K562 (cell line): ENCODE measurements at regions not wholly inside any gene's neighbourhood (a gene's known extent, or its start where the extent isn't known, plus 50 kb on each side); places are given as distances from the start of the nearest gene placed in this dataset.

Experiments used
- ATAC-seq: fragments of 200-7000 bp; cut with Tn5 transposase; 3 replicates; pipeline ENCODE4 v1.9.1; 2020; ENCODE audit warnings: moderate library complexity
- BruUV-seq: library from RNA; stranded (reverse); fragments of 400-500 nt; replicated peaks from 2 replicates; lab custom pipeline; 2021; lab: Mats Ljungman, UMichigan
- CTCF ChIA-PET: fragments of 300-600 bp; formaldehyde crosslinking; extraction: SDS; loops from one replicate; lab custom pipeline; 2021; ENCODE audit warnings: low intra/inter-chr PET ratio; lab: Yijun Ruan, JAX
- POLR2A ChIA-PET: fragments of 300-600, 350-650 bp; sonication (Branson Sonifier 250); formaldehyde crosslinking; extraction: SDS; loops from one replicate; lab custom pipeline; 2021; ENCODE audit warnings: antibody characterized with exemption, inconsistent platforms; lab: Yijun Ruan, JAX
- DNase-seq, 4 experiments: peaks; one replicate each; pipeline versions ENCODE4 v3.0.0 to v3.0.0-alpha.2; 2011 to 2018; ENCODE audit warnings: low spot score in 3 of 4, mixed read lengths in 3 of 4; ENCODE audit errors: extremely low read depth in 1 of 4
- FAIRE-seq: peaks from 2 replicates; lab custom pipeline; 2011; peaks lifted over from hg19 to GRCh38; lab: Jason Lieb, UNC
- H2AFZ ChIP-seq: 2 replicates; pipeline ENCODE4 v1.6.0; 2011; ENCODE audit warnings: low read depth, low read length, control low read depth, inconsistent platforms
- H3K27ac ChIP-seq: fragments of 200-600 bp; 3 replicates; pipeline ENCODE4 v1.8.0; 2011; ENCODE audit warnings: low read depth, mild to moderate bottlenecking, control low read depth, inconsistent platforms, low read length, moderate library complexity, mixed read lengths; ENCODE audit errors: extremely low read depth
- H3K27me3 ChIP-seq, 2 experiments: fragments of 300-600 bp in 1 of 2; 2 replicates in 1 of 2; 3 replicates in 1 of 2; pipeline versions ENCODE4 v1.6.0 to v1.8.0; 2011; ENCODE audit warnings: inconsistent platforms in 2 of 2, low read length in 2 of 2, mild to moderate bottlenecking in 1 of 2, mixed read lengths in 1 of 2, moderate library complexity in 1 of 2; ENCODE audit not compliant: control insufficient read depth in 2 of 2, insufficient read depth in 2 of 2
- H3K36me3 ChIP-seq: fragments of 300-600 bp; 3 replicates; pipeline ENCODE4 v1.8.0; 2011; ENCODE audit warnings: mild to moderate bottlenecking, low read length, inconsistent platforms; ENCODE audit not compliant: control insufficient read depth, insufficient read depth
- H3K4me1 ChIP-seq, 2 experiments: fragments of 200-600 bp in 1 of 2; replicated peaks in 1 of 2; 2 replicates in 1 of 2; 3 replicates in 1 of 2; pipeline versions ENCODE4 v1.5.1 to v1.8.0; 2011; ENCODE audit warnings: inconsistent platforms in 2 of 2, low read length in 2 of 2, mild to moderate bottlenecking in 1 of 2, mixed read lengths in 1 of 2, moderate library complexity in 1 of 2; ENCODE audit not compliant: control insufficient read depth in 2 of 2, insufficient read depth in 2 of 2
- H3K4me2 ChIP-seq: 2 replicates; pipeline ENCODE4 v1.6.1; 2011; ENCODE audit warnings: low read length, control low read depth, inconsistent platforms, mixed read lengths; ENCODE audit not compliant: insufficient read depth
- H3K4me3 ChIP-seq: fragments of 200-600 bp; sonication (generic), shearing (Covaris generic); 2 replicates; pipeline ENCODE4 v1.5.1; 2016; ENCODE audit warnings: control low read depth, inconsistent platforms
- H3K79me2 ChIP-seq: fragments of 200-600 bp; 3 replicates; pipeline ENCODE4 v1.8.0; 2011; ENCODE audit warnings: low read length, inconsistent platforms; ENCODE audit not compliant: control insufficient read depth, insufficient read depth
- H3K9ac ChIP-seq, 2 experiments: 2 replicates each; pipeline versions ENCODE4 v1.6.0 to v1.6.1; 2011; ENCODE audit warnings: low read depth in 2 of 2, low read length in 2 of 2, control low read depth in 1 of 2, inconsistent platforms in 1 of 2, mild to moderate bottlenecking in 1 of 2, mixed read lengths in 1 of 2; ENCODE audit not compliant: insufficient read depth in 1 of 2
- H3K9me1 ChIP-seq: one replicate; pipeline ENCODE4 v1.6.0; 2011; ENCODE audit warnings: inconsistent platforms, mild to moderate bottlenecking, low read length, moderate library complexity; ENCODE audit not compliant: control insufficient read depth, insufficient read depth
- H3K9me3 ChIP-seq: replicated peaks from 2 replicates; pipeline ENCODE4 v1.5.1; 2011; ENCODE audit warnings: low read depth, low read length, inconsistent platforms; ENCODE audit not compliant: control insufficient read depth, insufficient read depth
- H4K20me1 ChIP-seq: replicated peaks from 2 replicates; pipeline ENCODE4 v1.6.1; 2011; ENCODE audit warnings: low read length, inconsistent platforms, mixed read lengths; ENCODE audit not compliant: control insufficient read depth, insufficient read depth
- CREB1 ChIP-seq, 2 experiments: sonication (generic) in 1 of 2; formaldehyde crosslinking in 1 of 2; IDR thresholded peaks; 2 replicates each; pipeline versions ENCODE4 v1.6.1 to v1.8.0; 2012 to 2022; ENCODE audit warnings: inconsistent platforms in 1 of 2, mild to moderate bottlenecking in 1 of 2, missing genetic modification reagents in 1 of 2, moderate library complexity in 1 of 2
- CREM ChIP-seq: IDR thresholded peaks from 2 replicates; pipeline ENCODE4 v1.6.1; 2014; ENCODE audit warnings: antibody characterized with exemption, low read depth
- DIDO1 ChIP-seq: fragments of 450-650 bp; IDR thresholded peaks from 2 replicates; pipeline ENCODE4 v1.6.1; 2016; ENCODE audit warnings: low read depth, missing biosample characterization, missing genetic modification characterization
- GABPA ChIP-seq: fragments of 200-800 bp; sonication (Bioruptor generic); conservative IDR thresholded peaks from 2 replicates; pipeline ENCODE4 v1.6.1; 2016; ENCODE audit warnings: low read depth, missing genetic modification characterization, missing compliant biosample characterization
- MAZ ChIP-seq, 2 experiments: fragments of 450-650 bp in 1 of 2; sonication (generic) in 1 of 2; formaldehyde crosslinking; IDR thresholded peaks in 1 of 2; conservative IDR thresholded peaks in 1 of 2; 2 replicates each; pipeline versions ENCODE4 v1.4.0 to v1.5.0; 2020; ENCODE audit warnings: mild to moderate bottlenecking in 1 of 2, missing genetic modification reagents in 1 of 2
- MNT ChIP-seq, 2 experiments: fragments of 450-650 bp; conservative IDR thresholded peaks; 2 replicates each; pipeline ENCODE4 v1.6.1; 2017; ENCODE audit warnings: mild to moderate bottlenecking in 2 of 2, moderate library complexity in 2 of 2
- RFX1 ChIP-seq: fragments of 450-650 bp; IDR thresholded peaks from 2 replicates; pipeline ENCODE4 v1.6.1; 2016; ENCODE audit warnings: mild to moderate bottlenecking, moderate library complexity
- SRF ChIP-seq, 2 experiments: fragments of 250-450, 450-650 bp in 1 of 2; sonication (Bioruptor Pico) in 1 of 2; sonication (generic) in 1 of 2; formaldehyde crosslinking; IDR thresholded peaks; 2 replicates each; pipeline versions ENCODE4 v1.5.0 to v1.5.1; 2020 to 2022; ENCODE audit warnings: mild to moderate bottlenecking in 1 of 2, missing genetic modification reagents in 1 of 2
- ZNF57 ChIP-seq: fragments of 450-650 bp; formaldehyde crosslinking; IDR thresholded peaks from 2 replicates; pipeline ENCODE4 v1.4.0; 2020; ENCODE audit warnings: mild to moderate bottlenecking, moderate library complexity
- WGBS: fragments of 100-300 bp; shearing (Covaris generic); methylation state at CpG from one replicate; pipeline ENCODE4 v1.1.6; 2016; ENCODE audit warnings: low coverage, mixed read lengths; ENCODE audit not compliant: insufficient coverage; ENCODE audit errors: missing lambda C conversion rate; 5-methylcytosine and 5-hydroxymethylcytosine counted together
- in situ Hi-C: fragments of 300-500 bp; cut with MboI; formaldehyde crosslinking; loops from 4 replicates; pipeline ENCODE4 v1.15.0; 2018; ENCODE audit warnings: inconsistent platforms, mixed read lengths
- intact Hi-C: fragments of 100-400 bp; cut with micrococcal nuclease; formaldehyde crosslinking; loops from 2 replicates; pipeline ENCODE4 v1.14.2; 2022
- TF ChIP-seq, protein P1 (sequence below): fragments of 450-650 bp; formaldehyde crosslinking; IDR thresholded peaks from 2 replicates; pipeline ENCODE4 v1.4.0; 2020; ENCODE audit warnings: mild to moderate bottlenecking, moderate library complexity

- Histone ChIP-seq H3K4me2 (peak overlapping the region; percentile 35), H3K4me1 (peaks cover 0 to 5% of the 10 kb centered on the region in 2 experiments; a peak in 2 of 5 replicates), H4K20me1 (no peaks in the 10 kb centered on the region; the same call in 1 of the 2 replicates), H3K4me3 (no peak overlapping the region), H3K27me3 (peaks cover 3 to 18% of the 10 kb centered on the region in 2 experiments; a peak in 4 of 5 replicates), H3K79me2 (no peaks in the 10 kb centered on the region), H3K9me1 (no peaks in the 10 kb centered on the region), H3K9ac (no peak overlapping the region; a peak in 1 of 4 replicates), H2AFZ (peak overlapping the region; percentile 48), H3K9me3 (no peaks in the 10 kb centered on the region), H3K27ac (no peak overlapping the region), H3K36me3 (no peaks in the 10 kb centered on the region)
- WGBS: 6% methylated on average over 25 of the region's 26 CpGs
- no TSS peak for BruUV-seq
- ChIA-PET CTCF (no interaction called here), POLR2A (no interaction called here)
- intact Hi-C loops: loop anchor here (1.0 to 10.0 kb wide), 2 partner anchors 125 to 432 kb away; no protein-coding TSS in a partner anchor
- in situ Hi-C loops: no loop called here
- ATAC-seq: peak; percentile 100
- DNase-seq: peak; percentile 92 to 96 (median 94)
- FAIRE-seq: peak; percentile 93
- TF ChIP-seq RFX1: peak; percentile 31; the same call in 1 of the 2 replicates
- peak; percentile 79 for TF ChIP-seq CREM
- TF ChIP-seq SRF (CRISPR knock-in tag; IDR thresholded peaks at IDR 0.05): peak in 1 of 2 experiments; percentile 34; a peak in 1 of 4 replicates
- TF ChIP-seq GABPA (tag): 0 out of 2 replicates have a peak, but pooled peaks have one; percentile 8
- TF ChIP-seq MAZ (CRISPR knock-in tag; conservative IDR thresholded peaks at IDR 0.05 in 1 of 2, IDR thresholded peaks at IDR 0.05 in 1 of 2): peak; percentile 24 to 72; a peak in 2 of 4 replicates
- no peak for TF ChIP-seq ZNF57
- TF ChIP-seq CREB1 (IDR thresholded peaks at IDR 0.05): no peak
- TF ChIP-seq CREB1 (CRISPR knock-in tag; IDR thresholded peaks at IDR 0.05): 0 out of 2 replicates have a peak, but pooled peaks have one; percentile 42
- TF ChIP-seq DIDO1: peak; percentile 33; the same call in 1 of the 2 replicates
- TF ChIP-seq MNT (conservative IDR thresholded peaks at IDR 0.05): peak in 1 of 2 experiments; percentile 46; a peak in 2 of 4 replicates
- TF ChIP-seq, protein P1, sequence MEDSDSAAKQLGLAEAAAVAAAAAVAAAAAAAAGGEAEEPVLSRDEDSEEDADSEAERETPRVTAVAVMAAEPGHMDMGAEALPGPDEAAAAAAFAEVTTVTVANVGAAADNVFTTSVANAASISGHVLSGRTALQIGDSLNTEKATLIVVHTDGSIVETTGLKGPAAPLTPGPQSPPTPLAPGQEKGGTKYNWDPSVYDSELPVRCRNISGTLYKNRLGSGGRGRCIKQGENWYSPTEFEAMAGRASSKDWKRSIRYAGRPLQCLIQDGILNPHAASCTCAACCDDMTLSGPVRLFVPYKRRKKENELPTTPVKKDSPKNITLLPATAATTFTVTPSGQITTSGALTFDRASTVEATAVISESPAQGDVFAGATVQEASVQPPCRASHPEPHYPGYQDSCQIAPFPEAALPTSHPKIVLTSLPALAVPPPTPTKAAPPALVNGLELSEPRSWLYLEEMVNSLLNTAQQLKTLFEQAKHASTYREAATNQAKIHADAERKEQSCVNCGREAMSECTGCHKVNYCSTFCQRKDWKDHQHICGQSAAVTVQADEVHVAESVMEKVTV: 0 out of 2 replicates have a peak, but pooled peaks have one; percentile 9
Measured at GRCh38 chr11:45339729-45340519, 53.8 kb upstream of the SYT13 start.
